Gastrocnemius medialis (tissue), 4 donors: ENCODE measurements at regions not wholly inside any gene's neighbourhood (a gene's known extent, or its start where the extent isn't known, plus 50 kb on each side); places are given as distances from the start of the nearest gene placed in this dataset.

Experiments
- POLR2A ChIP-seq, 2 donors: fragments of 450-650 bp; IDR thresholded peaks; one replicate each; pipeline ENCODE4 v1.6.1; 2017; ENCODE audit warnings: antibody characterized with exemption in 2 of 2, mild to moderate bottlenecking in 2 of 2, moderate library complexity in 2 of 2
- TF ChIP-seq, protein P1 (sequence below), 5 experiments: fragments of 450-650 bp in 3 of 5; fragments of 200-600 bp in 2 of 5; sonication (generic) in 2 of 5; IDR thresholded peaks in 4 of 5; conservative IDR thresholded peaks in 1 of 5; 1 replicate in 4 of 5; 2 replicates in 1 of 5; pipeline ENCODE4 v1.5.1; 2016 to 2019; ENCODE audit warnings: antibody characterized with exemption in 5 of 5, mild to moderate bottlenecking in 3 of 5, moderate library complexity in 3 of 5

GRCh38 chr1:183726825-183727224 is 73.7 kb upstream of the APOBEC4 start:
- TF ChIP-seq, protein P1, sequence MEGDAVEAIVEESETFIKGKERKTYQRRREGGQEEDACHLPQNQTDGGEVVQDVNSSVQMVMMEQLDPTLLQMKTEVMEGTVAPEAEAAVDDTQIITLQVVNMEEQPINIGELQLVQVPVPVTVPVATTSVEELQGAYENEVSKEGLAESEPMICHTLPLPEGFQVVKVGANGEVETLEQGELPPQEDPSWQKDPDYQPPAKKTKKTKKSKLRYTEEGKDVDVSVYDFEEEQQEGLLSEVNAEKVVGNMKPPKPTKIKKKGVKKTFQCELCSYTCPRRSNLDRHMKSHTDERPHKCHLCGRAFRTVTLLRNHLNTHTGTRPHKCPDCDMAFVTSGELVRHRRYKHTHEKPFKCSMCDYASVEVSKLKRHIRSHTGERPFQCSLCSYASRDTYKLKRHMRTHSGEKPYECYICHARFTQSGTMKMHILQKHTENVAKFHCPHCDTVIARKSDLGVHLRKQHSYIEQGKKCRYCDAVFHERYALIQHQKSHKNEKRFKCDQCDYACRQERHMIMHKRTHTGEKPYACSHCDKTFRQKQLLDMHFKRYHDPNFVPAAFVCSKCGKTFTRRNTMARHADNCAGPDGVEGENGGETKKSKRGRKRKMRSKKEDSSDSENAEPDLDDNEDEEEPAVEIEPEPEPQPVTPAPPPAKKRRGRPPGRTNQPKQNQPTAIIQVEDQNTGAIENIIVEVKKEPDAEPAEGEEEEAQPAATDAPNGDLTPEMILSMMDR (IDR thresholded peaks at IDR 0.05 in 4 of 5, conservative IDR thresholded peaks at IDR 0.05 in 1 of 5), result no peak
- TF ChIP-seq POLR2A (IDR thresholded peaks at IDR 0.05), result no peak
